Neural crest cell (in vitro differentiated cells): ENCODE measurements at regions not wholly inside any gene's neighbourhood (a gene's known extent, or its start where the extent isn't known, plus 50 kb on each side); places are given as distances from the start of the nearest gene placed in this dataset.
"Not testable (repeated sequence)": the region's sequence is repeated elsewhere in the genome, so short reads cannot be mapped to it uniquely, and the experiment has no call there.

Experiments used
- DNase-seq: peaks from one replicate; pipeline ENCODE4 v3.0.0; 2021; ENCODE audit warnings: low read depth, mixed read lengths, low spot score
- H3K27ac Mint-ChIP-seq: one replicate; pipeline ENCODE4 v1.8.0; 2021; ENCODE audit warnings: mild to moderate bottlenecking, mixed read lengths; ENCODE audit not compliant: unreplicated experiment
- H3K27me3 Mint-ChIP-seq: 2 replicates; pipeline ENCODE4 v1.8.0; 2021; ENCODE audit warnings: low read depth, mild to moderate bottlenecking, mixed read lengths
- H3K36me3 Mint-ChIP-seq: 2 replicates; pipeline ENCODE4 v1.8.0; 2021; ENCODE audit warnings: low read depth, mild to moderate bottlenecking, mixed read lengths
- H3K4me1 Mint-ChIP-seq: 2 replicates; pipeline ENCODE4 v1.8.0; 2021; ENCODE audit warnings: mixed read lengths
- H3K4me3 Mint-ChIP-seq: one replicate; pipeline ENCODE4 v1.8.0; 2021; ENCODE audit warnings: mild to moderate bottlenecking, mixed read lengths
- H3K9me3 Mint-ChIP-seq: 2 replicates; pipeline ENCODE4 v1.8.0; 2021; ENCODE audit warnings: mixed read lengths
- TF ChIP-seq, protein P1 (sequence below): fragments of 200-600 bp; sonication (generic); conservative IDR thresholded peaks from 2 replicates; pipeline ENCODE4 v1.5.0; 2021; ENCODE audit warnings: antibody characterized with exemption, mild to moderate bottlenecking

- not testable (repeated sequence) for H3K27ac Mint-ChIP-seq, H3K9me3 Mint-ChIP-seq, DNase-seq, H3K4me3 Mint-ChIP-seq, H3K36me3 Mint-ChIP-seq, H3K27me3 Mint-ChIP-seq
- peaks cover 19% of the 10 kb centered on the region for H3K4me1 Mint-ChIP-seq
Measured at GRCh38 chr10:46095943-46096342, 49.9 kb upstream of the MSMB start.

DNA sequence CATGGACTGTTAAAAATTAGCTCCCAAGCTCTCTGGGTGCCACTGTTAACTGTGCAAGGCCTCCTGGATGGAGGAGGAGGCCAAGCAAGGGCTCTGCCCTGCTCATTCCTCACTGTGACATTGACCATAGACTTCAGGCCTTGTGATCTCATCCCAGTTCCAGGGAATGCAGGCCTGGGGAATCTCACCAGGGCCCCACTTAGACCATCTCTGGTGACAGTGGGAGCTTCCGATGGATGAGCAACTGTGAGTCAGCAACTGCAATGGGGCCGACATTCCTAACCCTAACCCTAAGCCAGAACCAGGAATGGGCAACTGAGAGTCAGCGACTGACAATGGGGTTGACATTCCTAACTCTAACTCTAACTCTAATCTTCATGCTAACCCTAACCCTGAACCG lies 50.4 kb upstream of the MSMB start:
- H3K27ac Mint-ChIP-seq = peak overlapping the region; percentile 93
- no peak overlapping the region for H3K4me3 Mint-ChIP-seq

GRCh38 chr10:46096909-46097575 lies 51.0 kb upstream of the MSMB start:
- Mint-ChIP-seq H3K36me3 (no peaks in the 10 kb centered on the region), H3K4me3 (no peak overlapping the region), H3K9me3 (no peaks in the 10 kb centered on the region), H3K4me1 (peaks cover 19% of the 10 kb centered on the region), H3K27ac (peak overlapping the region; percentile 93), H3K27me3 (peaks cover 6% of the 10 kb centered on the region)
- DNase-seq = no peak
- TF ChIP-seq, protein P1, sequence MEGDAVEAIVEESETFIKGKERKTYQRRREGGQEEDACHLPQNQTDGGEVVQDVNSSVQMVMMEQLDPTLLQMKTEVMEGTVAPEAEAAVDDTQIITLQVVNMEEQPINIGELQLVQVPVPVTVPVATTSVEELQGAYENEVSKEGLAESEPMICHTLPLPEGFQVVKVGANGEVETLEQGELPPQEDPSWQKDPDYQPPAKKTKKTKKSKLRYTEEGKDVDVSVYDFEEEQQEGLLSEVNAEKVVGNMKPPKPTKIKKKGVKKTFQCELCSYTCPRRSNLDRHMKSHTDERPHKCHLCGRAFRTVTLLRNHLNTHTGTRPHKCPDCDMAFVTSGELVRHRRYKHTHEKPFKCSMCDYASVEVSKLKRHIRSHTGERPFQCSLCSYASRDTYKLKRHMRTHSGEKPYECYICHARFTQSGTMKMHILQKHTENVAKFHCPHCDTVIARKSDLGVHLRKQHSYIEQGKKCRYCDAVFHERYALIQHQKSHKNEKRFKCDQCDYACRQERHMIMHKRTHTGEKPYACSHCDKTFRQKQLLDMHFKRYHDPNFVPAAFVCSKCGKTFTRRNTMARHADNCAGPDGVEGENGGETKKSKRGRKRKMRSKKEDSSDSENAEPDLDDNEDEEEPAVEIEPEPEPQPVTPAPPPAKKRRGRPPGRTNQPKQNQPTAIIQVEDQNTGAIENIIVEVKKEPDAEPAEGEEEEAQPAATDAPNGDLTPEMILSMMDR = no peak

More for the DNA sequence above, 50.4 kb upstream of the MSMB start:
- no peak for DNase-seq
- peaks cover 19% of the 10 kb centered on the region for H3K4me1 Mint-ChIP-seq
- H3K9me3 Mint-ChIP-seq = no peaks in the 10 kb centered on the region
- peaks cover 4% of the 10 kb centered on the region for H3K27me3 Mint-ChIP-seq
- TF ChIP-seq, protein P1 = no peak
- H3K36me3 Mint-ChIP-seq = no peaks in the 10 kb centered on the region

DNA sequence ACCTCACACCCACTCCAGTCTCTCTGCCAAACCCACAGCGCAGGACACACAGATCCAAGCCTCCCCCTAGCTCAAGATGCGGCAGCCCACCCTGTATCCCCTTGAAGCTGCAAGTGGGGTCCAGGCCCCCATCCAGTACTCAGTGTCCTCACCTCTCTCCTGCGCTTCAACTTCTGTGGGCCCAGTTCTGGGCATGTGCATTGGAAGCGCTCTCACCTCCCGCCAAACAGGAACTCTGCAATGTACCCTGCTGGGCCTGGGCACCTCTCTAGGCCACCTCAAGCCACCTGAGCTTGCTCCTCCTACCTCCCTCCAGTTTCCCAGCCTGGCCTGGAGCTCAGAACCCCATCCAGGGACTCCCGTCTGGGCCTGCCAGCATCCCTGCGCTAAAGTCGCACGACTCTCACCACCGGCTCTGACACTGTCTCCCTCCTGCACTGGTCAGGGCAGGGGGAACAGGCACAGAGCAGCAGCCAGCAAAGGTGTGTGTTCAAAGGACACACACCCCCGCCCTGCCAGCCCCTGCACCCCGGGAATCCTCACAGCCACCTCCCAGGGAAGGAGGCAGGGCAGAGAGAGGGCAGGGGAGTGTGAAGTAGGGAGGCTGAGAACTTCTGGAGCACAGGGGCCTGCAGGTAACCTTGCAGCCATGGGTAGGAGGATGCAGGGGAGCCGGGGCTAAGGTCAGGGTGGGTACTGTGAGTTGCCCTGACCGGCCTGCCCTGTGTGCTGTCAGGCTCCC lies 51.7 kb upstream of the MSMB start:
- H3K27me3 Mint-ChIP-seq = peaks cover 11% of the 10 kb centered on the region
- DNase-seq = no peak
- H3K27ac Mint-ChIP-seq = peak overlapping the region; percentile 93
- TF ChIP-seq, protein P1 = no peak
- H3K4me1 Mint-ChIP-seq = peaks cover 19% of the 10 kb centered on the region
- H3K9me3 Mint-ChIP-seq = no peaks in the 10 kb centered on the region
- no peaks in the 10 kb centered on the region for H3K36me3 Mint-ChIP-seq
- no peak overlapping the region for H3K4me3 Mint-ChIP-seq

DNA sequence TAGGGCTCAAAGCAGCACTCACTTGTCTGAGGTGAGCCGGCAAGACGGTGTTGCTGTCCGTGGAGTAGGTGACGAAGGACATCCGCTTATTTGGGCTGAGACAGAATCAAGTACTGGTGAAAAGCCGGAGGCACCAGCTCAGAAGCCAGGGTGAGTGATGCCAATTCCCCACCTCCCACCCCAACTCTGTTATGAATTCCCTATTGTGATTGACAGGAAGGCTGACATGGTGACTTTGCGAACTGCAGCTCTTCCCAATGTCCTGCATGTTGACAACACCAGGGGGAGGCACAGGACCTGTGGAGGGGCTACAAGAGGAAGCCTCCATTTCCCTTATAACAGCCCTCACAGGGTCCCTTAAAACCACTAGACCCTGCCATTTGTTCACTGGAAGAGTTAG lies 52.3 kb upstream of the MSMB start:
- H3K27me3 Mint-ChIP-seq = peaks cover 14% of the 10 kb centered on the region
- TF ChIP-seq, protein P1 = no peak
- H3K9me3 Mint-ChIP-seq = no peaks in the 10 kb centered on the region
- H3K36me3 Mint-ChIP-seq = no peaks in the 10 kb centered on the region
- no peak for DNase-seq
- H3K4me1 Mint-ChIP-seq = peaks cover 19% of the 10 kb centered on the region
- no peak overlapping the region for H3K4me3 Mint-ChIP-seq
- H3K27ac Mint-ChIP-seq = no peak overlapping the region

GRCh38 chr10:46098925-46099324 lies 52.9 kb upstream of the MSMB start:
- not testable (repeated sequence) for H3K36me3 Mint-ChIP-seq, H3K4me3 Mint-ChIP-seq, H3K9me3 Mint-ChIP-seq, DNase-seq, H3K27ac Mint-ChIP-seq
- peaks cover 19% of the 10 kb centered on the region for H3K4me1 Mint-ChIP-seq
- H3K27me3 Mint-ChIP-seq = peaks cover 18% of the 10 kb centered on the region
